Lung (tissue), 11 donors: ENCODE measurements at regions not wholly inside any gene's neighbourhood (a gene's known extent, or its start where the extent isn't known, plus 50 kb on each side); places are given as distances from the start of the nearest gene placed in this dataset.

ENCODE experiments used
- ATAC-seq: fragments of 200-7000 bp; cut with Tn5 transposase; one replicate; pipeline ENCODE4 v1.9.1; 2020; ENCODE audit warnings: moderate number of reproducible peaks; ENCODE audit not compliant: insufficient read depth, low FRiP score
- DNase-seq, 3 donors: peaks; one replicate each; pipeline ENCODE4 v3.0.0-alpha.2; 2013 to 2017
- H3K27ac ChIP-seq, 2 donors: one replicate each; pipeline ENCODE4 v1.5.1; 2013; ENCODE audit warnings: mild to moderate bottlenecking in 2 of 2, moderate library complexity in 2 of 2, control low read depth in 1 of 2, inconsistent platforms in 1 of 2, low read depth in 1 of 2, low read length in 1 of 2
- H3K27me3 ChIP-seq, 3 donors: one replicate each; pipeline ENCODE4 v1.5.1; 2013; ENCODE audit warnings: low read length in 2 of 3; ENCODE audit not compliant: control insufficient read depth in 3 of 3, insufficient read depth in 3 of 3
- H3K36me3 ChIP-seq, 4 donors: one replicate each; pipeline ENCODE4 v1.5.1; 2013; ENCODE audit warnings: low read length in 4 of 4, mild to moderate bottlenecking in 1 of 4, moderate library complexity in 1 of 4; ENCODE audit not compliant: control insufficient read depth in 4 of 4, insufficient read depth in 4 of 4
- H3K4me1 ChIP-seq, 5 donors: one replicate each; pipeline ENCODE4 v1.5.1; 2013; ENCODE audit warnings: low read length in 5 of 5, mild to moderate bottlenecking in 2 of 5, moderate library complexity in 1 of 5; ENCODE audit not compliant: control insufficient read depth in 5 of 5, insufficient read depth in 5 of 5
- H3K4me3 ChIP-seq: one replicate; pipeline ENCODE4 v1.5.1; 2013; ENCODE audit warnings: mild to moderate bottlenecking, control low read depth, moderate library complexity
- H3K9ac ChIP-seq, 2 donors: one replicate each; pipeline ENCODE4 v1.5.1; 2013; ENCODE audit warnings: low read length in 2 of 2, control low read depth in 1 of 2; ENCODE audit not compliant: insufficient read depth in 1 of 2
- H3K9me3 ChIP-seq, 4 donors: one replicate each; pipeline ENCODE4 v1.5.1; 2013; ENCODE audit warnings: low read length in 3 of 4, mild to moderate bottlenecking in 1 of 4, moderate library complexity in 1 of 4; ENCODE audit not compliant: control insufficient read depth in 4 of 4, insufficient read depth in 3 of 4
- CTCF ChIP-seq: IDR thresholded peaks from 2 replicates; pipeline ENCODE4 v1.5.1; 2012; ENCODE audit warnings: mild to moderate bottlenecking; ENCODE audit errors: control extremely low read depth, extremely low read depth
- WGBS, 2 donors: extraction: QIAGEN DNeasy Blood & Tissue Kit; methylation state at CpG; one replicate each; pipeline ENCODE4 v1.1.7; 2013; 5-methylcytosine and 5-hydroxymethylcytosine counted together
- donor health status: control.
- donor health status: control.
- donor health status: Bipolar disorder and iron deficiency.
- donor health status: healthy.
- donor health status: DM: yes; HTN: yes; CAD: no.

GRCh38 chr2:2579814-2580213 lies 248.7 kb upstream of the MYT1L start:
- 79 to 83% methylated on average over 8 of the region's 8 CpGs for WGBS, 2 donors
- no peak for ATAC-seq

GRCh38 chr2:2577407-2577831 lies 246.3 kb upstream of the MYT1L start:
- DNase-seq: no peak
- no peak for ATAC-seq
- Histone ChIP-seq H3K4me3 (no peak overlapping the region), H3K27ac (no peak overlapping the region), H3K4me1 (no peaks in the 10 kb centered on the region), H3K9me3 (peaks cover 0 to 16% (median 0%) of the 10 kb centered on the region in 4 donors), H3K27me3 (peaks cover 0 to 2% (median 0%) of the 10 kb centered on the region in 3 donors), H3K9ac (no peak overlapping the region), H3K36me3 (no peaks in the 10 kb centered on the region)
- WGBS, 2 donors: 75 to 78% methylated on average over 17 of the region's 17 CpGs
- TF ChIP-seq CTCF: no peak

More at GRCh38 chr2:2579814-2580213, 248.7 kb upstream of the MYT1L start:
- DNase-seq: no peak
- Histone ChIP-seq H3K27me3 (no peaks in the 10 kb centered on the region), H3K4me3 (no peak overlapping the region), H3K9me3 (peaks cover 0 to 2% (median 0%) of the 10 kb centered on the region in 4 donors), H3K4me1 (no peaks in the 10 kb centered on the region), H3K9ac (no peak overlapping the region), H3K36me3 (no peaks in the 10 kb centered on the region), H3K27ac (no peak overlapping the region)
- no peak for TF ChIP-seq CTCF

GRCh38 chr2:2575870-2576386 lies 244.9 kb upstream of the MYT1L start:
- peaks cover 0 to 2% (median 0%) of the 10 kb centered on the region in 3 donors for H3K27me3 ChIP-seq
- TF ChIP-seq CTCF: no peak
- H3K4me3 ChIP-seq: no peak overlapping the region
- H3K27ac ChIP-seq: no peak overlapping the region
- no peak overlapping the region for H3K9ac ChIP-seq
- 88 to 94% methylated on average over 5 of the region's 5 CpGs for WGBS, 2 donors
- H3K36me3 ChIP-seq: no peaks in the 10 kb centered on the region
- peaks cover 0 to 17% (median 0%) of the 10 kb centered on the region in 4 donors for H3K9me3 ChIP-seq
- DNase-seq: no peak
- no peaks in the 10 kb centered on the region for H3K4me1 ChIP-seq
- no peak for ATAC-seq

- no peak overlapping the region for H3K9ac ChIP-seq
- WGBS, 2 donors: 77 to 82% methylated on average over 10 of the region's 10 CpGs
Measured at GRCh38 chr2:2575181-2575577, 244.1 kb upstream of the MYT1L start.

More at GRCh38 chr2:2575181-2575577, 244.1 kb upstream of the MYT1L start:
- peaks cover 0 to 16% (median 0%) of the 10 kb centered on the region in 4 donors for H3K9me3 ChIP-seq
- no peaks in the 10 kb centered on the region for H3K4me1 ChIP-seq
- no peaks in the 10 kb centered on the region for H3K36me3 ChIP-seq
- no peak overlapping the region for H3K27ac ChIP-seq
- no peak for TF ChIP-seq CTCF
- ATAC-seq: no peak
- no peak overlapping the region for H3K4me3 ChIP-seq
- peaks cover 0 to 2% (median 0%) of the 10 kb centered on the region in 3 donors for H3K27me3 ChIP-seq
- DNase-seq: peak in 2 of 3 donors; percentile 11 to 13
